Stomach (tissue), 4 donors: ENCODE measurements at regions not wholly inside any gene's neighbourhood (a gene's known extent, or its start where the extent isn't known, plus 50 kb on each side); places are given as distances from the start of the nearest gene placed in this dataset.

ENCODE experiments used
- CTCF ChIP-seq, 7 experiments: fragments of 450-650 bp in 4 of 7; fragments of 200-600 bp in 3 of 7; sonication (generic) in 3 of 7; IDR thresholded peaks; one replicate each; pipeline ENCODE4 v1.5.1; 2016 to 2019; ENCODE audit warnings: antibody characterized with exemption in 7 of 7, control low read depth in 2 of 7, mild to moderate bottlenecking in 1 of 7
- POLR2A ChIP-seq, 4 donors: fragments of 450-650 bp; IDR thresholded peaks; one replicate each; pipeline ENCODE4 v1.6.1; 2016; ENCODE audit warnings: antibody characterized with exemption in 4 of 4, control low read depth in 2 of 4, mild to moderate bottlenecking in 1 of 4, moderate library complexity in 1 of 4

- TF ChIP-seq CTCF (IDR thresholded peaks at IDR 0.05), result no peak
- TF ChIP-seq POLR2A (IDR thresholded peaks at IDR 0.05), result no peak
Measured at GRCh38 chr13:74024856-74025255, 109.3 kb downstream of the KLF12 start.
